Neural crest cell (in vitro differentiated cells): ENCODE measurements at regions not wholly inside any gene's neighbourhood (a gene's known extent, or its start where the extent isn't known, plus 50 kb on each side); places are given as distances from the start of the nearest gene placed in this dataset.

Source experiments
- DNase-seq: peaks from one replicate; pipeline ENCODE4 v3.0.0; 2021; ENCODE audit warnings: low read depth, mixed read lengths, low spot score
- H3K27ac Mint-ChIP-seq: one replicate; pipeline ENCODE4 v1.8.0; 2021; ENCODE audit warnings: mild to moderate bottlenecking, mixed read lengths; ENCODE audit not compliant: unreplicated experiment
- H3K27me3 Mint-ChIP-seq: 2 replicates; pipeline ENCODE4 v1.8.0; 2021; ENCODE audit warnings: low read depth, mild to moderate bottlenecking, mixed read lengths
- H3K36me3 Mint-ChIP-seq: 2 replicates; pipeline ENCODE4 v1.8.0; 2021; ENCODE audit warnings: low read depth, mild to moderate bottlenecking, mixed read lengths
- H3K4me1 Mint-ChIP-seq: 2 replicates; pipeline ENCODE4 v1.8.0; 2021; ENCODE audit warnings: mixed read lengths
- H3K4me3 Mint-ChIP-seq: one replicate; pipeline ENCODE4 v1.8.0; 2021; ENCODE audit warnings: mild to moderate bottlenecking, mixed read lengths
- H3K9me3 Mint-ChIP-seq: 2 replicates; pipeline ENCODE4 v1.8.0; 2021; ENCODE audit warnings: mixed read lengths
- TF ChIP-seq, protein P1 (sequence below): fragments of 200-600 bp; sonication (generic); conservative IDR thresholded peaks from 2 replicates; pipeline ENCODE4 v1.5.0; 2021; ENCODE audit warnings: antibody characterized with exemption, mild to moderate bottlenecking

DNA sequence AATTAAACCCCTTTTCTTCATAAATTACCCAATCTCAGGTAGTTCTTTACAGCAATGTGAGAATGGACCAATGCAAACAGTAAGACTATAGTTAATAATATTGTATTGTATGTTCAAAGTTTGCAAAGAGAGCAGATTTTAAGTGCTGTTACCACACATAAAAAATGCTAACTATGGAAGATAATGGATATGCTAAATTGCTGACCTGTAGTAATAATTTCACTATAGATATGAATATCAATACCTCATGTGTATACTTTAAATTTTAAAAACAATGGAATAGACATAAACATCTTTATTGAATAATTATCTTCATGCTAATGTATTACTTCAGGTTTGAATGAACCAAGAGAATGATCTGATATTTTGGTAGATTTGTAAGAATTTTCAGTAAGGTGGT lies 552.4 kb upstream of the CHRM3 start:
- no peaks in the 10 kb centered on the region for H3K27me3 Mint-ChIP-seq
- no peak for DNase-seq
- no peak overlapping the region for H3K4me3 Mint-ChIP-seq
- TF ChIP-seq, protein P1, sequence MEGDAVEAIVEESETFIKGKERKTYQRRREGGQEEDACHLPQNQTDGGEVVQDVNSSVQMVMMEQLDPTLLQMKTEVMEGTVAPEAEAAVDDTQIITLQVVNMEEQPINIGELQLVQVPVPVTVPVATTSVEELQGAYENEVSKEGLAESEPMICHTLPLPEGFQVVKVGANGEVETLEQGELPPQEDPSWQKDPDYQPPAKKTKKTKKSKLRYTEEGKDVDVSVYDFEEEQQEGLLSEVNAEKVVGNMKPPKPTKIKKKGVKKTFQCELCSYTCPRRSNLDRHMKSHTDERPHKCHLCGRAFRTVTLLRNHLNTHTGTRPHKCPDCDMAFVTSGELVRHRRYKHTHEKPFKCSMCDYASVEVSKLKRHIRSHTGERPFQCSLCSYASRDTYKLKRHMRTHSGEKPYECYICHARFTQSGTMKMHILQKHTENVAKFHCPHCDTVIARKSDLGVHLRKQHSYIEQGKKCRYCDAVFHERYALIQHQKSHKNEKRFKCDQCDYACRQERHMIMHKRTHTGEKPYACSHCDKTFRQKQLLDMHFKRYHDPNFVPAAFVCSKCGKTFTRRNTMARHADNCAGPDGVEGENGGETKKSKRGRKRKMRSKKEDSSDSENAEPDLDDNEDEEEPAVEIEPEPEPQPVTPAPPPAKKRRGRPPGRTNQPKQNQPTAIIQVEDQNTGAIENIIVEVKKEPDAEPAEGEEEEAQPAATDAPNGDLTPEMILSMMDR = no peak
- no peaks in the 10 kb centered on the region for H3K4me1 Mint-ChIP-seq
- H3K9me3 Mint-ChIP-seq = peaks cover 18% of the 10 kb centered on the region
- peaks cover 8% of the 10 kb centered on the region for H3K36me3 Mint-ChIP-seq
- H3K27ac Mint-ChIP-seq = no peak overlapping the region

DNA sequence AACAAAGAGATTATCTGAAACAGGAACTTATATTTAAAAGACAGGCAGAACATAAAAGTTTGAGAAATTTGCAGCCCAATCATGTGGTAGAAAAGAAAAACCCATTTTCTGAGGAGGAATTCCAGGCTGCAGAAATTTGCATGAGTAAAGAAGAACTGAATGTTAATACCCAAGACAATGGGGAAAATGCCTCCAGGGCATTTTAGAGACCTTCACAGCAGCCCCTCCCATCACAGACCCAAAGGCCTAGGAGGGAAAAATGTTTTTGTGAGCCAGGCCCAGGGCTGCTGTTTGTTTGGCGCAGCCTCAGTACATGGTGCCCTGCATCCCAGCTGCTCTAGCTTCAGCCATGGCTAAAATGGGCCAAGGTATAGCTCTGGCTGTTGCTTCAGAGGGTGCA lies 554.3 kb upstream of the CHRM3 start:
- no peak for DNase-seq
- H3K27ac Mint-ChIP-seq = no peak overlapping the region
- peaks cover 8% of the 10 kb centered on the region for H3K36me3 Mint-ChIP-seq
- TF ChIP-seq, protein P1 = no peak
- H3K4me1 Mint-ChIP-seq = no peaks in the 10 kb centered on the region
- peaks cover 23% of the 10 kb centered on the region for H3K9me3 Mint-ChIP-seq
- H3K4me3 Mint-ChIP-seq = no peak overlapping the region
- no peaks in the 10 kb centered on the region for H3K27me3 Mint-ChIP-seq

DNA sequence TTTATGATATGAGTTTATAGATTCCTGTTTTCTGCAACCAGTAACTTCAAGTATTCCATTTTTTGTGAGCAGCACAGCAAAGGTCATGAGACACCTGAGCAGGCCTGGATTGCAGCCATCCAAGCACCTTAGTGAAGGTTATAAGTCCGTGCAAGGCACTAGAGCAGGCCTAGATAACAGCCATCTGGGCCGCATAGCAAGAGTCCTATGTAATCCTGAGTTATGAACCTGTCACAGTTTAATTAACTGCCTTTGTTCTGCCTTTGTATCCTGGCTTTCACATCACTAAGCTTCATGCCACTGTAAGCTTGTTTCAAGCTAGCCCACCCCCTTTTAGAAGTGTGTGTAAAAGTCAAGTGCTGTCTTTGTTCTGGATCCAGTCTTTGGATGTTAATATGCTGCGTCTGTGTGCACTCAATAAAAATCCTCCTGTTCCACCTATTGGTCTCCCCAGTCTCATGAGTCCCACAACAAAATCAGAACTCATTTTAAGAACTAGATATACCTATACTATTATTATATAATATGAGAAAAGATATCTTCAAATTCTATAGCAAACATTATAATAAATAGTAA lies 556.2 kb upstream of the CHRM3 start:
- no peak for DNase-seq
- no peaks in the 10 kb centered on the region for H3K27me3 Mint-ChIP-seq
- peaks cover 8% of the 10 kb centered on the region for H3K36me3 Mint-ChIP-seq
- no peak overlapping the region for H3K4me3 Mint-ChIP-seq
- no peak overlapping the region for H3K27ac Mint-ChIP-seq
- H3K4me1 Mint-ChIP-seq = no peaks in the 10 kb centered on the region
- TF ChIP-seq, protein P1 = no peak
- H3K9me3 Mint-ChIP-seq = peaks cover 23% of the 10 kb centered on the region

GRCh38 chr1:238826891-238827290 lies 559.5 kb upstream of the CHRM3 start:
- Mint-ChIP-seq H3K27me3 (no peaks in the 10 kb centered on the region), H3K9me3 (peaks cover 22% of the 10 kb centered on the region), H3K27ac (no peak overlapping the region), H3K36me3 (peaks cover 7% of the 10 kb centered on the region), H3K4me1 (no peaks in the 10 kb centered on the region), H3K4me3 (no peak overlapping the region)
- DNase-seq = no peak
- TF ChIP-seq, protein P1 = no peak

DNA sequence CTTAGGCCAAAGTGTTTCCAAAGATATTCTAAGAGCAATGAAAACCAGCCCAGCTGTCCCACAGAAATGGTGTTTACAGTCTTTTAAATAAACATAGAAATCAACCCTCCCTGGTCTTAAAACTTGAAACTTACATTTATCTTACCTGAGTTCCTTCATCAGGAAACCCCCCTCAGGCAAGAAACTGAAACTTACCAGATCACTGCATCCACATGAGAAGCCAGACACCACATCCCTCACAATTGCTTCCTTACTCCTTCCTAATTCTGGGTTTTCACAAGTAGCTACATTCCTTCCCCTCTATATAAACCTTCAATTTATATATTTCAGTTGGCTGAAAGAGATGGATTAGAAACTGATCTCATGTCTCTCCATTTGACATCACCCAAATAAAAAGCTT lies 563.0 kb upstream of the CHRM3 start:
- no peaks in the 10 kb centered on the region for H3K36me3 Mint-ChIP-seq
- H3K27me3 Mint-ChIP-seq = no peaks in the 10 kb centered on the region
- H3K4me1 Mint-ChIP-seq = no peaks in the 10 kb centered on the region
- no peak overlapping the region for H3K27ac Mint-ChIP-seq
- peaks cover 8% of the 10 kb centered on the region for H3K9me3 Mint-ChIP-seq
- DNase-seq = no peak
- TF ChIP-seq, protein P1 = no peak
- H3K4me3 Mint-ChIP-seq = no peak overlapping the region
